GM19043 (cell line): ENCODE measurements at regions not wholly inside any gene's neighbourhood (a gene's known extent, or its start where the extent isn't known, plus 50 kb on each side); places are given as distances from the start of the nearest gene placed in this dataset.

Experiments used
- ATAC-seq: cut with Tn5 transposase; IDR thresholded peaks from one replicate; pipeline ENCODE4 v1.9.1; 2021; ENCODE audit warnings: low read depth; ENCODE audit not compliant: unreplicated experiment

- no peak for ATAC-seq
These were observed 127.8 kb upstream of the MGMT start for GRCh38 chr10:129339191-129339590.

- ATAC-seq = no peak
These were observed 127.2 kb upstream of the MGMT start for GRCh38 chr10:129339841-129340240.

GRCh38 chr10:129341087-129341486 lies 126.0 kb upstream of the MGMT start:
- ATAC-seq = no peak

- no peak for ATAC-seq
These were observed 124.7 kb upstream of the MGMT start for GRCh38 chr10:129342385-129342784.

GRCh38 chr10:129343141-129343540 lies 123.9 kb upstream of the MGMT start:
- no peak for ATAC-seq

- no peak for ATAC-seq
These were observed 122.9 kb upstream of the MGMT start for GRCh38 chr10:129344103-129344502.

- no peak for ATAC-seq
These were observed 122.2 kb upstream of the MGMT start for GRCh38 chr10:129344731-129345355.

- ATAC-seq = no peak
These were observed 121.3 kb upstream of the MGMT start for GRCh38 chr10:129345763-129346162.

- ATAC-seq = no peak
These were observed 116.4 kb upstream of the MGMT start for GRCh38 chr10:129350690-129351089.

GRCh38 chr10:129353101-129353500 lies 113.9 kb upstream of the MGMT start:
- ATAC-seq = no peak

GRCh38 chr10:129360046-129360445 lies 107.0 kb upstream of the MGMT start:
- ATAC-seq = no peak

- ATAC-seq = no peak
These were observed 105.2 kb upstream of the MGMT start for GRCh38 chr10:129361676-129362376.

GRCh38 chr10:129364949-129365348 lies 102.1 kb upstream of the MGMT start:
- no peak for ATAC-seq

GRCh38 chr10:129365767-129366402 lies 101.2 kb upstream of the MGMT start:
- no peak for ATAC-seq

- no peak for ATAC-seq
These were observed 100.6 kb upstream of the MGMT start for GRCh38 chr10:129366450-129366849.

GRCh38 chr10:129369566-129369965 lies 97.5 kb upstream of the MGMT start:
- no peak for ATAC-seq

GRCh38 chr10:129371541-129371940 lies 95.5 kb upstream of the MGMT start:
- no peak for ATAC-seq

- ATAC-seq = no peak
These were observed 94.9 kb upstream of the MGMT start for GRCh38 chr10:129372172-129372571.

GRCh38 chr10:129373231-129373630 lies 93.8 kb upstream of the MGMT start:
- no peak for ATAC-seq

GRCh38 chr10:129373718-129374117 lies 93.3 kb upstream of the MGMT start:
- ATAC-seq = no peak

- ATAC-seq = no peak
These were observed 91.9 kb upstream of the MGMT start for GRCh38 chr10:129375171-129375570.

- ATAC-seq = no peak
These were observed 91.1 kb upstream of the MGMT start for GRCh38 chr10:129375912-129376311.
